Endothelial cell (in vitro differentiated cells): ENCODE measurements at regions not wholly inside any gene's neighbourhood (a gene's known extent, or its start where the extent isn't known, plus 50 kb on each side); places are given as distances from the start of the nearest gene placed in this dataset.

Experiments
- DNase-seq: peaks from one replicate; pipeline ENCODE4 v3.0.0; 2021; ENCODE audit warnings: low spot score
- H3K27ac Mint-ChIP-seq: one replicate; pipeline ENCODE4 v1.8.0; 2021; ENCODE audit warnings: mixed read lengths, inconsistent platforms; ENCODE audit not compliant: unreplicated experiment
- H3K27me3 Mint-ChIP-seq: one replicate; pipeline ENCODE4 v1.8.0; 2021; ENCODE audit warnings: mild to moderate bottlenecking, moderate library complexity, mixed read lengths, inconsistent platforms; ENCODE audit not compliant: unreplicated experiment
- H3K36me3 Mint-ChIP-seq: one replicate; pipeline ENCODE4 v1.8.0; 2021; ENCODE audit warnings: mild to moderate bottlenecking, low read depth, mixed read lengths, inconsistent platforms; ENCODE audit not compliant: unreplicated experiment
- H3K4me1 Mint-ChIP-seq: one replicate; pipeline ENCODE4 v1.8.0; 2021; ENCODE audit warnings: mild to moderate bottlenecking, mixed read lengths, inconsistent platforms; ENCODE audit not compliant: unreplicated experiment
- H3K4me3 Mint-ChIP-seq: one replicate; pipeline ENCODE4 v1.8.0; 2021; ENCODE audit warnings: mild to moderate bottlenecking, mixed read lengths, inconsistent platforms; ENCODE audit not compliant: unreplicated experiment
- H3K9me3 Mint-ChIP-seq: one replicate; pipeline ENCODE4 v1.8.0; 2021; ENCODE audit warnings: mixed read lengths, inconsistent platforms; ENCODE audit not compliant: unreplicated experiment
- CTCF ChIP-seq: fragments of 200-600 bp; sonication (generic); IDR thresholded peaks from one replicate; pipeline ENCODE4 v1.5.0; 2021; ENCODE audit warnings: antibody characterized with exemption; ENCODE audit not compliant: unreplicated experiment

GRCh38 chrX:68896581-68896980, 67.8 kb downstream of the EFNB1 start:
- Mint-ChIP-seq H3K27me3 (peaks cover 3% of the 10 kb centered on the region), H3K4me3 (no peak overlapping the region), H3K9me3 (no peaks in the 10 kb centered on the region), H3K27ac (no peak overlapping the region), H3K36me3 (no peaks in the 10 kb centered on the region), H3K4me1 (peaks cover 12% of the 10 kb centered on the region)
- no peak for TF ChIP-seq CTCF
- DNase-seq, result no peak

- Mint-ChIP-seq H3K27ac (no peak overlapping the region), H3K4me1 (peaks cover 12% of the 10 kb centered on the region), H3K36me3 (no peaks in the 10 kb centered on the region), H3K4me3 (no peak overlapping the region), H3K9me3 (no peaks in the 10 kb centered on the region), H3K27me3 (peaks cover 3% of the 10 kb centered on the region)
- DNase-seq, result no peak
- TF ChIP-seq CTCF, result no peak
Measured at GRCh38 chrX:68895778-68896177, 67.0 kb downstream of the EFNB1 start.

GRCh38 chrX:68895341-68895755, 66.5 kb downstream of the EFNB1 start:
- peaks cover 3% of the 10 kb centered on the region for H3K27me3 Mint-ChIP-seq
- H3K4me3 Mint-ChIP-seq, result no peak overlapping the region
- TF ChIP-seq CTCF, result no peak
- H3K27ac Mint-ChIP-seq, result no peak overlapping the region
- H3K9me3 Mint-ChIP-seq, result no peaks in the 10 kb centered on the region
- H3K4me1 Mint-ChIP-seq, result peaks cover 12% of the 10 kb centered on the region
- no peak for DNase-seq
- H3K36me3 Mint-ChIP-seq, result no peaks in the 10 kb centered on the region

GRCh38 chrX:68894513-68895340, 65.9 kb downstream of the EFNB1 start:
- DNase-seq, result peak; percentile 41
- H3K36me3 Mint-ChIP-seq, result no peaks in the 10 kb centered on the region
- H3K4me3 Mint-ChIP-seq, result no peak overlapping the region
- no peak for TF ChIP-seq CTCF
- H3K27ac Mint-ChIP-seq, result no peak overlapping the region
- peaks cover 3% of the 10 kb centered on the region for H3K27me3 Mint-ChIP-seq
- peaks cover 12% of the 10 kb centered on the region for H3K4me1 Mint-ChIP-seq
- H3K9me3 Mint-ChIP-seq, result no peaks in the 10 kb centered on the region

GRCh38 chrX:68894142-68894512, 65.3 kb downstream of the EFNB1 start:
- Mint-ChIP-seq H3K4me1 (peaks cover 12% of the 10 kb centered on the region), H3K27me3 (peaks cover 3% of the 10 kb centered on the region), H3K4me3 (no peak overlapping the region), H3K36me3 (no peaks in the 10 kb centered on the region), H3K27ac (no peak overlapping the region), H3K9me3 (no peaks in the 10 kb centered on the region)
- DNase-seq, result no peak
- TF ChIP-seq CTCF, result no peak
